Posterior cingulate gyrus (tissue), 11 donors: ENCODE measurements at regions not wholly inside any gene's neighbourhood (a gene's known extent, or its start where the extent isn't known, plus 50 kb on each side); places are given as distances from the start of the nearest gene placed in this dataset.
A peak's percentile ranks its signal among the peaks of the same experiment; 100 is the strongest.
"Not testable (repeated sequence)": the region's sequence is repeated elsewhere in the genome, so short reads cannot be mapped to it uniquely, and the experiment has no call there.

Experiments used
- DNase-seq, 10 donors: peaks; one replicate each; pipeline versions ENCODE4 v3.0.0 to v3.0.0-alpha.2; 2020 to 2021; ENCODE audit warnings: mixed read lengths in 3 of 10
- intact Hi-C: fragments of 100-400 bp; cut with DNase I; formaldehyde crosslinking; loops from one replicate; pipeline ENCODE4 v1.15.1; 2023

- intact Hi-C loops = no loop called here
Measured at GRCh38 chr5:97568382-97568781, 385.3 kb upstream of the RIOK2 start.

DNA sequence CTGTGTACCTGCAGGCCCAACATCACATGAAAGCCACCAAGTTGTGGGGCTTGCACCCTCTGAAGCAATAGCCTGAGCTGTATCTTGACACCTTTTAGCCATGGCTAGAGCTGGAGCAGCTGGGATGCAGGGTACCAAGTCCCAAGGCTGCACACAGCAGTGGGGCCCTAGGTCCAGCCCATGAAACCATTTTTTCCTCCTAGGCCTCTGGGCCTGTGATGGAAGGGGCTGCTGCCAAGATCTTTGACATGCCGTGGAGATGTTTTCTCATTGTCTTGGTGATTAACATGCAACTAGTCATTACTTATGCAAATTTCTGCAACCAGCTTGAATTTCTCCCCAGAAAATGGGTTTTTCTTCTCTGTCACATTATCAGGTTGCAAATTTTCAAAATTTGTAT lies 387.2 kb upstream of the RIOK2 start:
- DNase-seq = no peak
- intact Hi-C loops = no loop called here

More at GRCh38 chr5:97568382-97568781, 385.3 kb upstream of the RIOK2 start:
- DNase-seq = no peak

DNA sequence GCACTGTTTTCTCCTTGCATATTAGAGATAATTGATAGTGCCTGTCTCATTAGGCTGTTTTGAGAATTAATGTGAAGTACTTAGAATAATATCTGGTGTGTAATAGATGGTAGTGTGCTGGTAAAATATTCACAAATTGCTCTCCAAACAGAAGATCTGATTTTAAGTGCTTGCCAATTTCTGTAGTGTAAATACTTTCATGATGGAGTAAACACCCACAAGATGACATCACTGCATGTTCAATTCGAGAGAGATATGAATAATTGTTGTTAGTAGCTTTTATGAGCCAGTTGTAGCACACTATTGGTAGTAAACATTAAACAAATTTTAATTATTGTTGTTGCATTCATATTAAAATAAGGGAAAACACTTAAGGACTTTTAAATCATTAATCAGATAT lies 392.3 kb upstream of the RIOK2 start:
- intact Hi-C loops = no loop called here

DNA sequence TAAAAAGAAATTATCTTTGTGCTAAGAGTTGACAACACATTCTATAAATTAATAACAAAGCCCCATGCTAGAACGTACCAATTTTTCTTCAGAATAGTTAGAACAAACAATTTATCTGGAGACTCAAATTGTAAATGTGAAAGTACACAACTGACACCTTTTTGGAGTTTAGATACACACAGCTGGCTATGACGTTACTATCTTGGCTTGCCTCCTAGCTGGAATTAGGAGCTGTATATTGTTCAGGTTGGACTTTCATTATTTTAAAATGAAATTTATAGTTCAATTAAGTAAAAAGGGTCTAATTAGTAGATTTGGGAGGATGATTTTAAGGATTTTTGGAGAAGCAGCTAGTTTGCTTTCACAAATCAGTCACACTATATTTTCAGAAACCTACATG lies 393.9 kb upstream of the RIOK2 start:
- intact Hi-C loops = no loop called here
- DNase-seq = no peak

More for the DNA sequence above, 392.3 kb upstream of the RIOK2 start:
- DNase-seq = no peak

DNA sequence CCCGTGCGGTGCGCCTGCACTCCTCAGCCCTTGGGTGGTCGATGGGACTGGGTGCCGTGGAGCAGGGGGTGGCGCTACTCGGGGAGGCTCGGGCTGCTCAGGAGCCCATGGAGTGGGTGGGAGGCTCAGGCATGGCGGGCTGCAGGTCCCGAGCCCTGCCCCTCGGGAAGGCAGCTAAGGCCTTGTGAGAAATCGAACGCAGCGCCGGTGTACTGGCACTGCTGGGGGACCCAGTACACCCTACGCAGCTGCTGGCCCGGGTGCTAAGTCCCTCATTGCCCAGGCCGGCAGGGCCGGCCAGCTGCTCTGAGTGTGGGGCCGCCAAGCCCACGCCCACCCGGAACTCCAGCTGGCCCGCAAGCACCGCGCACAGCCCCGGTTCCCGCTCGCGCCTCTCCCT lies 396.9 kb upstream of the RIOK2 start:
- intact Hi-C loops = not testable (repeated sequence)
- DNase-seq = peak in 2 of 10 donors; percentile 63 to 79

GRCh38 chr5:97580746-97581145 lies 397.7 kb upstream of the RIOK2 start:
- intact Hi-C loops = no loop called here

GRCh38 chr5:97591781-97592180 lies 408.7 kb upstream of the RIOK2 start:
- intact Hi-C loops = no loop called here
- no peak for DNase-seq

More at GRCh38 chr5:97580746-97581145, 397.7 kb upstream of the RIOK2 start:
- no peak for DNase-seq

- no peak for DNase-seq
- intact Hi-C loops = no loop called here
Measured at GRCh38 chr5:97600486-97600885, 417.4 kb upstream of the RIOK2 start.

DNA sequence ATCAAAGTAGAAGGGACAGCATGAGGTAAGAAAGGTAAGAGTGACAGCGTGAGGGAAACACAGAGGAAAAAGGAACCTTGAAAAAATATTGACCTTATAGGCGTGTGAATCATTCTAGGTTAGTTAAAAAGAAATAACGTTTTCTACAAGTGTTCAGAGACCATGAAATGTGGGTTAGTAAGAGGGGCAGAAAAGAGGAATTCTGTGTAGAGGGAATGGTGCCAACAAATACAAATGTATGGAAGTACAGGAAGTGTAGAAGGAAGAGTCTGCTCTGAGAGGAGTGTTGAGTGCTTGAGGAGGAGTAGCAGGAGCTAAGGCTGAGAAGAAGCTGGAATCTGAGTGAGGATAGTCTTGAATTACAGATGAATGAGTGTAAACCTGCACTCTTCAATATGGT lies 418.6 kb upstream of the RIOK2 start:
- intact Hi-C loops = no loop called here
- no peak for DNase-seq

- intact Hi-C loops = no loop called here
- no peak for DNase-seq
Measured at GRCh38 chr5:97606531-97606930, 423.5 kb upstream of the RIOK2 start.

DNA sequence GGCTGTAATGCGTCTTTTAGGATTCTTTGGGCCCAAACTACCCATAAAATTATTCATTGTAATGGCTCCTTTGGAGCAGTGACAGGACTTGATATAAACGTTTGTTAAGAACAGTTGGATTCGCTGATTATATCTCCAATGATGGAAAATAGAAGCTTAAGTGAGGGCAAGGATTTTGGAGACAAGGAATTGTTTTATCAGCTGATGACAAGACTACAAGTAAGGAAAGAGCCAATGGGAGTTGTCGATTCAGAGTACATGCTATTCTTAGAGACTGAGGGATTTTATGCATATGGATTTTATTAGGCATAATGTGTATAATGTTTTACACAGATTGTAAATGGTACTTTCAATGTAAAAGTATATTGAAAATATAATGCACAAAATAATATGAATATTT lies 425.5 kb upstream of the RIOK2 start:
- no peak for DNase-seq
- intact Hi-C loops = no loop called here

- DNase-seq = no peak
- intact Hi-C loops = no loop called here
Measured at GRCh38 chr5:97618721-97619120, 435.7 kb upstream of the RIOK2 start.

GRCh38 chr5:97623441-97623840 lies 440.4 kb upstream of the RIOK2 start:
- no peak for DNase-seq

DNA sequence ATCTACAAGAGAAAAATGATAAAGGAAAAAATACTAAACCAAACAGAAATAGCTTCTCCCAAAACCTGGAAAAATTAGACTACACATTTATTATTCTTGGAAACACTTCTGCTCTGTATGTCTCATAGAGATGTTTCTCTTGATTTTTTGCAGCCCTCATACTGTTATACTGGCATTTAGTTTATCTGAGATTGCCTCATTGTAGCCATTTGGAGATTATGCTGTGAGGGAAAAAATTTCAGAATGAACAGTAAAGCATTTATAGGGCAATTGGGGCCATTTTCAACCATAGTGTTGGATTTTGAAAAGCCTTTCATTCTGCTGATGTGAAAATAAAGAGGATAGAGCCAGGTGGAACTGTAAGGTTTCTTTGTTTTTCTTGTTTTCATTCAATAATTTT lies 441.8 kb upstream of the RIOK2 start:
- no peak for DNase-seq
- intact Hi-C loops = no loop called here

More at GRCh38 chr5:97623441-97623840, 440.4 kb upstream of the RIOK2 start:
- intact Hi-C loops = no loop called here

DNA sequence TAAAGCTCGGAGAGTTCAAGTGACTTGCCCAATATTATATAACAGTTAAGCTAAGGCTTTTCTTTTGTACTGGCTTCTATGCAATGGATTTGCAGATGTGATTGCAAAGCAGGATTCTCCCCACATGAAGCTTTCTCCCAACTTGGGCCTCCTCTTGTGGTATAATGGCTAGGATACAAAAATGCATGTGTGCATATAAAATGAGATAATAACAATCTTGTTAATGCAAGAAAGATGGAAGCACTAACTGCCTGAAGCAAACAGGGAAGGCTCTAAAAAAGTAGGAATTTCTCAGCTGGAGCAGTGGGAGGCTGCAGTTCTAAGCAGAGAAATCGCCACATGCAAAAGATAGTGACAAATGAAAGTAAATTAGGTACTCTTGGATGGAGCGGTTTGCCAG lies 444.2 kb upstream of the RIOK2 start:
- intact Hi-C loops = no loop called here
- DNase-seq = no peak

DNA sequence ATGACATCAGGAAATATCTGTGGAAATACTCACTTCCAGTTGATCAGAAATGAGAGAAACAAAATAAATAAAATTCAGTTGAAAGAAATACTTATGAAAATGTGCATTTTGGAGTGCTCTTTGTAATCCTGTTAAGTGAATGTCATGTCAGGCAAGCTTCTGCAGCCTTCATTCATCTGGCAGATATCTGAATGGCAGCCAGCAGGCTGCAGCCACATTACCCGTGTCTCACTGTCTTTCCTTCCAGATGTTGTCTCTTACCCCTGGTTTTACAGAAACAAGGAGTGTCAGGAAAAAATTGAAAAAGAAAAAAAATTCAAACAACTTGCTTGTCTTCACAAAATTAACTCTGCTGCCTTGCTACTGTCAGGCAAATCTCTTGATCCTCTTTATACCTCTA lies 445.0 kb upstream of the RIOK2 start:
- no peak for DNase-seq
- intact Hi-C loops = no loop called here

DNA sequence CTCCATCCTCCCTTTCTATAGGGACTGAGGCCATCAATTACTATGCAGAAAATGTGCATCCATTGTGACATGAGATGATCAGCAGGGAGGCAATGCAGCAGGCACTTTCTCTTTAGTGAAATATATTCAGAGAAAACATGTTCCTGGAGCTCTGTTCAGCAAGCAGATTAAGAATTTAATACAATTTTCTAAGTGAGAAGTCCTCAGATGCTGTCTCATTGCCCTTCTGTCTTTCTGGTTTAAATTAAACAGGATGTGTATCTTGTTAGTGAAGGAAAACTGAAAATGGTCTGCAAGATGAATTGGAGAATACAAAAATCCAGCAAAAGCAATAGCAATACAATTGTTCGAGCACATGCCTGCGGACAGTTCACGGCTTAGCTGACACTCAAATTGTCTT lies 445.8 kb upstream of the RIOK2 start:
- DNase-seq = no peak
- intact Hi-C loops = no loop called here

GRCh38 chr5:97629276-97629675 lies 446.2 kb upstream of the RIOK2 start:
- intact Hi-C loops = no loop called here
- peak; percentile 9 to 87 (median 30) for DNase-seq

DNA sequence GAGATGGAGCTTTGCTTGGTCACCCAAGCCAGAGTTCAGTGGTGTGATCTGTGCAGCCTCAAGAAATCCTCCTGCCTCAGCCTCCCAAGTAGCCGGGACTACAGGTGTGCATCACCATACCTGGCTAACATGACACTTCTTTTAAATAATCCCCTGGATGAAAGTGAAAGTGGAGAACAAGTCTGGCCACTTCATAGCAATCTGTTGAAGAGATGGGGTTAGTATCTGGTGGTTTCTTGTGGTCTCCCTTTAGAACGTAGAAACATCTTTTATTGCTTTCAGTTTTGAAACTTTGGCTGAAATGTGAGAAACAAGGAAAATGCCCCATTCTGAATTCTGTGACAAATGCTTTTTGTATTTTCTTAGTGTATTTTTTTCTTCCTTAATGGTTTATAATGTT lies 452.5 kb upstream of the RIOK2 start:
- intact Hi-C loops = no loop called here
- DNase-seq = no peak

GRCh38 chr5:97636766-97637165 lies 453.7 kb upstream of the RIOK2 start:
- intact Hi-C loops = no loop called here

GRCh38 chr5:97641081-97641480 lies 458.0 kb upstream of the RIOK2 start:
- intact Hi-C loops = no loop called here
- no peak for DNase-seq

More at GRCh38 chr5:97636766-97637165, 453.7 kb upstream of the RIOK2 start:
- DNase-seq = no peak

GRCh38 chr5:97644206-97644605 lies 461.2 kb upstream of the RIOK2 start:
- intact Hi-C loops = no loop called here
- no peak for DNase-seq

DNA sequence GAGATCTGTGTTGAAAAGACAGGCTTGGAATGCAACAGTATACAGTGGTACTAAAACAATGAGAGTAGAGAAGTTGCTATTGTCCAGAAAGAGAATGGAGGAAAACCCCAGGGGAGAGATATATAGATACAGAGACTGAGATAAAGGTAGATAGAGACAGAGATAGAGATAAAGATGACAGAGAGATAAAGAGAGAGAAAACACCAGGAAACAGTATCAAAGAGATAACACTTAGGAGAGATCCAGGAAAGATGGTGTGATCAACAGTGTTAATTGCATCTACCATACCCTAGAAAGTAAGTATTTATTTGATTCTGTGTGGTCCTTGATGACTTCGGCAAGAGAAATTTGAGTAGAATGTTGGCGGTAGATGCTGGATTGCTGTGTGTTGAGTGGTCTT lies 461.8 kb upstream of the RIOK2 start:
- DNase-seq = no peak
- intact Hi-C loops = no loop called here
